Suprapubic skin (tissue), 4 donors: ENCODE measurements at regions not wholly inside any gene's neighbourhood (a gene's known extent, or its start where the extent isn't known, plus 50 kb on each side); places are given as distances from the start of the nearest gene placed in this dataset.

ENCODE experiments used
- CTCF ChIP-seq, 2 donors: fragments of 200-600 bp in 1 of 2; fragments of 450-650 bp in 1 of 2; sonication (generic) in 1 of 2; IDR thresholded peaks; one replicate each; pipeline ENCODE4 v1.5.1; 2016 to 2019; ENCODE audit warnings: antibody characterized with exemption in 2 of 2, mild to moderate bottlenecking in 1 of 2, moderate library complexity in 1 of 2
- EP300 ChIP-seq: sonication (generic); formaldehyde crosslinking; IDR thresholded peaks from one replicate; pipeline ENCODE4 v1.6.1; 2017; ENCODE audit warnings: antibody characterized with exemption
- POLR2A ChIP-seq, 2 donors: fragments of 450-650 bp; IDR thresholded peaks; one replicate each; pipeline ENCODE4 v1.6.1; 2017; ENCODE audit warnings: antibody characterized with exemption in 2 of 2, mild to moderate bottlenecking in 2 of 2, moderate library complexity in 2 of 2
- POLR2AphosphoS5 ChIP-seq, 3 donors: sonication (generic); formaldehyde crosslinking; IDR thresholded peaks; one replicate each; pipeline ENCODE4 v1.6.1; 2017; ENCODE audit warnings: antibody characterized with exemption in 3 of 3

GRCh38 chr13:103451656-103452055, 385.4 kb upstream of the SLC10A2 start:
- TF ChIP-seq CTCF (IDR thresholded peaks at IDR 0.05), result no peak
- no peak for TF ChIP-seq POLR2AphosphoS5 (IDR thresholded peaks at IDR 0.05)
- no peak for TF ChIP-seq EP300
- TF ChIP-seq POLR2A (IDR thresholded peaks at IDR 0.05), result no peak
